ENCODE measurements at regions not wholly inside any gene's neighbourhood (a gene's known extent, or its start where the extent isn't known, plus 50 kb on each side); places are given as distances from the start of the nearest gene placed in this dataset.

GRCh38 chr1:98323388-98323787 lies 338.1 kb upstream of the SNX7 start:
- TF ChIP-seq CTCF (IDR thresholded peaks at IDR 0.05) (no peak), POLR2A (IDR thresholded peaks at IDR 0.05) (no peak), EP300 (IDR thresholded peaks at IDR 0.05) (no peak)

Measured in ovary (tissue), 3 donors.